Duodenal mucosa (tissue), 2 donors: ENCODE measurements at regions not wholly inside any gene's neighbourhood (a gene's known extent, or its start where the extent isn't known, plus 50 kb on each side); places are given as distances from the start of the nearest gene placed in this dataset.

Experiments used
- H3K27ac ChIP-seq: one replicate; pipeline ENCODE4 v1.7.0; 2013; ENCODE audit warnings: low read depth, low read length
- H3K27me3 ChIP-seq, 2 donors: one replicate each; pipeline ENCODE4 v1.7.0; 2013; ENCODE audit warnings: low read length in 2 of 2, control low read depth in 1 of 2; ENCODE audit not compliant: insufficient read depth in 2 of 2, control insufficient read depth in 1 of 2
- H3K36me3 ChIP-seq, 2 donors: one replicate each; pipeline ENCODE4 v1.7.0; 2013; ENCODE audit warnings: low read length in 2 of 2, control low read depth in 1 of 2; ENCODE audit not compliant: insufficient read depth in 2 of 2, control insufficient read depth in 1 of 2
- H3K4me1 ChIP-seq, 2 donors: one replicate each; pipeline ENCODE4 v1.7.0; 2013; ENCODE audit warnings: low read length in 2 of 2, control low read depth in 1 of 2; ENCODE audit not compliant: insufficient read depth in 2 of 2, control insufficient read depth in 1 of 2
- H3K4me3 ChIP-seq, 2 donors: one replicate each; pipeline ENCODE4 v1.7.0; 2013; ENCODE audit warnings: low read length in 2 of 2, low read depth in 1 of 2
- H3K9ac ChIP-seq, 2 donors: one replicate each; pipeline ENCODE4 v1.7.0; 2013; ENCODE audit warnings: low read length in 2 of 2, low read depth in 1 of 2
- H3K9me3 ChIP-seq, 2 donors: one replicate each; pipeline ENCODE4 v1.7.0; 2013; ENCODE audit warnings: low read length in 2 of 2, control low read depth in 1 of 2; ENCODE audit not compliant: control insufficient read depth in 1 of 2

DNA sequence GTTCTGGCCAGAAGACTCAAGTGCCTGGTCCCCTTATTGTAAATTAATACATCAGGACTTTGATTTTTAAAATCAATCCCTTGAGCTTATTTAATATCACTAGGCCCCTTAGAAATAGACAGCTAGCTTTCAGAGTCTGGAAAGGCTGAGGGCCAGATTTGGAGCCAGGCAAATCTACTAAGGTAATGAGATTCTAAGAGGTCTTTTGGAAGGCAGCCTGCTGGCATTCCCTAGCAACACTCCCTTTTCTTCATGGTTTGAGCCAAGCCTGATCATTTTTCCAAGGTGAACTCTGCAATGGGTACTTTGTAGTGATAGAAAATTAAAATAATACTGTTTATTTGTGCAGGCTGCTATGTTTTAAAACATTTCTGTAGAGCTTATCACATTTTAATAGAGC lies 378.5 kb downstream of the FAT4 start:
- no peak overlapping the region for H3K27ac ChIP-seq
- no peaks in the 10 kb centered on the region for H3K36me3 ChIP-seq
- H3K27me3 ChIP-seq = no peaks in the 10 kb centered on the region
- H3K9me3 ChIP-seq = no peaks in the 10 kb centered on the region
- H3K9ac ChIP-seq = no peak overlapping the region
- H3K4me1 ChIP-seq = no peaks in the 10 kb centered on the region
- no peak overlapping the region for H3K4me3 ChIP-seq

- H3K4me3 ChIP-seq = no peak overlapping the region
- H3K27me3 ChIP-seq = no peaks in the 10 kb centered on the region
- H3K9ac ChIP-seq = no peak overlapping the region
- H3K4me1 ChIP-seq = no peaks in the 10 kb centered on the region
- H3K27ac ChIP-seq = no peak overlapping the region
- no peaks in the 10 kb centered on the region for H3K9me3 ChIP-seq
- no peaks in the 10 kb centered on the region for H3K36me3 ChIP-seq
Observed at GRCh38 chr4:125702406-125702805, 387.7 kb downstream of the FAT4 start.

DNA sequence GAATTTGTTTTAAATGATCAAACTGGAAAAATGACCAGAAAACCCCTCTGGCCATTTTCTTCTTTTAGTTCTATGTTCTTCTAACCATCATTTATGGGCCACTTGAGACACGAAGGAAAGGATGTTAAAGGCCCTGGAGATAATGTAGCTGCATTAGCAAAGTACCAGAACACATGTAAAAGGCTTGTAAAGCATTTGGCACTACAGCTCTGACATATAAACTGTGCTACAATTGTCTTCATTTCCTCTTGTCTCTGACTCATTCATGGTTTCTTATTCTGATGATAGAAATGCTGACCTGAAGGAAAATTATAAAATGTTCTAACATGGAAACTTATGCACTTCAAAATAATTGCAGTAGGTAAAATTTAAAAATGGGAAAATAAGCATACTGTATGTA lies 388.7 kb downstream of the FAT4 start:
- H3K9ac ChIP-seq = no peak overlapping the region
- H3K9me3 ChIP-seq = no peaks in the 10 kb centered on the region
- H3K4me1 ChIP-seq = no peaks in the 10 kb centered on the region
- no peak overlapping the region for H3K4me3 ChIP-seq
- H3K36me3 ChIP-seq = no peaks in the 10 kb centered on the region
- no peaks in the 10 kb centered on the region for H3K27me3 ChIP-seq
- no peak overlapping the region for H3K27ac ChIP-seq

DNA sequence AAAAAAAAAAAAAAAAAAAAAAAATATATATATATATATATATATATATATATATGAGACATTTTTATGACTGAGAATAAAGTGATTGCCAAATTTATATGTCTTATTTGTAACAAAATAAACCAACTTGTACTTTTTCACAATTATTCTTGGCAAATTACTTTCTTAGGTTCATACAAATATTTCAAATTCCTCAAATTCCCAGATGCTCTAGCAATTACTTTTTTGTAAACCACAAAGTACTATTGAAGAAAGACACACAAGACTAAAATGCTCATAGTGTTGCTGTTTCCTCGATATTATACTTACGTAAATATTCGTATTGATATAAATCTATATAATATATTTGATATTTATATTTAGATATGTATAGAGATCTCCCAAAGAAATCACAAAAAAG lies 390.0 kb downstream of the FAT4 start:
- Histone ChIP-seq H3K9ac (no peak overlapping the region), H3K4me1 (no peaks in the 10 kb centered on the region)

DNA sequence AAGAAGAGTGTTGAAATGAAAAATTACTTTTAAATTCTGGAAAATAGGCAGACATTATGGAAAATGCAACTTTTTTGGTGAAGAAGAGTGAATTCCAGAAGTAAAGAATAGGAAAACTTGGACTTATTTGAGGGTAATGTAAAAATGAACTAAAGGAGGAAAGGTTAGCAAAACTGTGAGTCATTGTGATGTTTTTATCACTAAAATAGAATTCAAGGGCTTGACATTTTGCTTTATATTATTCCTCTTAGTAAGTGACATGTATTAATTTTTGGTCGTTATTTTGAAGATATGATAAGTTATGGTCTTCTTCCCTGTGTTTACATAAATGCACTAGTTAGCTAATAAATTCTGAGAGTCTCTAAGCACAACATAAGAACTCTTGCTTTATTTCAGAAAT lies 390.9 kb downstream of the FAT4 start:
- H3K36me3 ChIP-seq = no peaks in the 10 kb centered on the region
- no peak overlapping the region for H3K4me3 ChIP-seq
- no peaks in the 10 kb centered on the region for H3K4me1 ChIP-seq
- H3K9me3 ChIP-seq = no peaks in the 10 kb centered on the region
- H3K27ac ChIP-seq = no peak overlapping the region
- no peaks in the 10 kb centered on the region for H3K27me3 ChIP-seq
- H3K9ac ChIP-seq = no peak overlapping the region

More for the DNA sequence above, 390.0 kb downstream of the FAT4 start:
- Histone ChIP-seq H3K36me3 (no peaks in the 10 kb centered on the region), H3K27ac (no peak overlapping the region), H3K4me3 (no peak overlapping the region), H3K9me3 (no peaks in the 10 kb centered on the region), H3K27me3 (no peaks in the 10 kb centered on the region)

DNA sequence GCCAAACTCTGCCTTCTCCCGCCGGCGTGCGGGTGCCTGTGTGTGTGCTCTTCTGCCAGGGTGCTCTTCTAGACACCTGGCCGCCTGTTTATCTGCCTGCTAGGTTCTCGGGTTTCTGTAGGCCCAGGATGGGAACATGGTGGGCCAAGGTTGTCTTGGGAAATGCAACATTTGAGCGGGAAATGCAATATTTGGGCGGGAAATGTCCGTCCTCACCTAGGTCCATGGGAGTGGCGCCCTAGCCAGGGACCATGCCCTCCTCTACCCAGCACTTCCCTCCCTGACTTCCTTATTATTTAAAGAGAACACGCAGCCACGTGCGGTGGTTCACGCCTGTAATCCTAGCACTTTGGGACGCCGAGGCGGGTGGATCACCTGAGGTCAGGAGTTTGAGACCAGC lies 392.6 kb downstream of the FAT4 start:
- H3K4me1 ChIP-seq = no peaks in the 10 kb centered on the region
- no peaks in the 10 kb centered on the region for H3K27me3 ChIP-seq
- no peak overlapping the region for H3K4me3 ChIP-seq
- no peaks in the 10 kb centered on the region for H3K9me3 ChIP-seq
- no peak overlapping the region for H3K27ac ChIP-seq
- H3K36me3 ChIP-seq = no peaks in the 10 kb centered on the region
- no peak overlapping the region for H3K9ac ChIP-seq

- no peak overlapping the region for H3K27ac ChIP-seq
- H3K27me3 ChIP-seq = no peaks in the 10 kb centered on the region
- H3K36me3 ChIP-seq = no peaks in the 10 kb centered on the region
- no peaks in the 10 kb centered on the region for H3K4me1 ChIP-seq
- H3K4me3 ChIP-seq = no peak overlapping the region
- H3K9ac ChIP-seq = no peak overlapping the region
- H3K9me3 ChIP-seq = no peaks in the 10 kb centered on the region
Observed at GRCh38 chr4:125710766-125711165, 396.0 kb downstream of the FAT4 start.

- Histone ChIP-seq H3K27ac (no peak overlapping the region), H3K9ac (no peak overlapping the region), H3K4me3 (no peak overlapping the region), H3K36me3 (no peaks in the 10 kb centered on the region), H3K27me3 (no peaks in the 10 kb centered on the region), H3K4me1 (no peaks in the 10 kb centered on the region), H3K9me3 (no peaks in the 10 kb centered on the region)
Observed at GRCh38 chr4:125714049-125714448, 399.3 kb downstream of the FAT4 start.

DNA sequence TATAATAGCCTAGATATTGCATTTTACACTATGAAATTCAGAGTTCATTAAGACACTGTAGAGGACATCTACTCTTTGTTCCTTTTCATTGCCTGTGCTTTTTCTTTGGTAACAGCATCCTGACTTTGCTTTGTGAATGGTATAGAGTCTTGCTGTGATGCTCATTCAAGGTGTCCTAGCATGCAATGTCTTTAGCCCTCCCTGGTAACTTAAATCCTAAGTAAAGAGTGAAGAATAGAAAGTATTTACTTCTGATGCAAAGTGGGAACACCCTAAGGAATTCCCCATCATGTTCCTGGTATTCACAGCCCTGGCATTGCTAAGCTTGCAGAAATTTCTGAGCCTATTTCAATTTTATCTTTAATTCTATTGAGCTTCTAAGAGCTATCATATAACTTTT lies 400.1 kb downstream of the FAT4 start:
- Histone ChIP-seq H3K4me1 (no peaks in the 10 kb centered on the region), H3K27ac (no peak overlapping the region), H3K27me3 (no peaks in the 10 kb centered on the region), H3K9me3 (no peaks in the 10 kb centered on the region), H3K4me3 (no peak overlapping the region), H3K36me3 (no peaks in the 10 kb centered on the region), H3K9ac (no peak overlapping the region)

DNA sequence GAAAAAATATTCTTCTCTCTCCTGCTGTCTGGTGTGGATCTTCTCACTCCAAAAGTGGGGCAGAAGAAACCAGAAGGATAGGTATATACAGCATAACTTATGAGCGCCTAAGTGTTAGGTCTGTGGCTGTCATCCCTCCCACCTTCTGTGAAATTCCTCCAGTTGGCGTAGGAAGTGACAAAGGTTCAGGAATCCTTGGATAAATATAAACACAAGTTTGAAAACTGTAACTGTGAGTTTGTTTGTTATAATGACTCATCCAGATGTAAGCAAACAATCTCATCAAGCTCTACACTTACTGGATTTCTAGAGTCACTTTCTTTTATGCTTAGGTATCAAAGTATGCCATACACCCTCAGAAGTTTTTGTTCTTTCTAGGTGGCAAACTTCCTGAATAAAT lies 405.2 kb downstream of the FAT4 start:
- H3K9ac ChIP-seq = no peak overlapping the region
- H3K27ac ChIP-seq = no peak overlapping the region
- H3K27me3 ChIP-seq = no peaks in the 10 kb centered on the region
- H3K36me3 ChIP-seq = no peaks in the 10 kb centered on the region
- H3K9me3 ChIP-seq = no peaks in the 10 kb centered on the region
- H3K4me3 ChIP-seq = no peak overlapping the region
- no peaks in the 10 kb centered on the region for H3K4me1 ChIP-seq

DNA sequence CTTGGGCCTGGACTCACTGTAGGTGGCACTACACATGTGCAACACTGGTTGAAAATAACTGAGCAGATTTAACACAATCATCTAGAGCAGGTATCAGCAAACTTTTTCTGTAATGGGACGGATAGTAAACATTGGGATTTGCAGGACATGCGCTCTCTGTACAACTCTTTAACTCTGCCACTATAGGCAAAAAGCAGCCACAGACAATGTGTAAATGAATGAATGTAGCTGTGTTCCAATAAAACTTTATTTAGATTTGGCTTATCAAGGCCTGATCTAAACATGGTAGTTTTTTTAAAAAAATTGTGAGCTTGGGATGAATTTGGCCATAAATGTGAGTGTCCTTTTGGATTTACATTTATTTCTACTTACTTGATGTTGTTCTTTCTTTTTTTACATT lies 407.3 kb downstream of the FAT4 start:
- no peaks in the 10 kb centered on the region for H3K9me3 ChIP-seq
- H3K4me3 ChIP-seq = no peak overlapping the region
- no peaks in the 10 kb centered on the region for H3K27me3 ChIP-seq
- no peaks in the 10 kb centered on the region for H3K36me3 ChIP-seq
- H3K9ac ChIP-seq = no peak overlapping the region
- H3K4me1 ChIP-seq = no peaks in the 10 kb centered on the region
- H3K27ac ChIP-seq = no peak overlapping the region
